ENCODE measurements at regions not wholly inside any gene's neighbourhood (a gene's known extent, or its start where the extent isn't known, plus 50 kb on each side); places are given as distances from the start of the nearest gene placed in this dataset.

DNA sequence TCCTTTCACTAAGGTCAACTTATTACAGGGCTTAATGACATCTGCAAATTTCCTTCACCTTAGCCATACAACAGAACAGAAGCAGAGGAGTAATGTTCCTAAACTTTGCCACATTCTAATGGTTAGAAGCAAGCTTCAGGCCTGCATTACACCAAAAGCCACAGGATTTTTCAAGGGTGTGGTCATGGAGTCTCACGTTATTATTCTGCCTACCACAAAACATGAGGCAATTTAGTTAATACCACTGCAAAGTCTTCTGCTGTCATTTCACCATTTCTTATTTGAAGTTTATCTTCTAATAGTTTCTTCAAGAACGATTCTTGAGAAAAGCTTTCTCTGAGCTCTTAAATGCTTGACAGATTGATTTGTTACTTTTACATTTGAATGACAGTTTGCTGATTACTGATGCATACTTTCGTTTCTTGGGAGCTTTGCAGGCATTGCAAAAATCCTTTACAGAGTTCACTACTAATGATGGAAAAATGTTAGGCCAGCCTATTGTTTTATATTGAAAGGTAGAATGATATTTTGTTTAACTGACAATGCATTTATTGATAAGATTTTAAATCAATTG lies 1257.1 kb downstream of the NSUN3 start:
- H3K4me2 ChIP-seq (ENCODE audit: insufficient read depth, low read length) = no peak overlapping the region
- no peak overlapping the region for H3K27ac ChIP-seq (ENCODE audit: low read length)
- no peaks in the 10 kb centered on the region for H3K36me3 ChIP-seq (ENCODE audit: insufficient read depth, low read length)
- no peaks in the 10 kb centered on the region for H3K79me2 ChIP-seq (ENCODE audit: insufficient read depth, low read length)
- no peak for DNase-seq
- no peak for ATAC-seq (ENCODE audit: insufficient read depth, low read depth)
- no peak overlapping the region for H2AFZ ChIP-seq (ENCODE audit: low read depth, low read length)
- H3K9me3 ChIP-seq (ENCODE audit: insufficient read depth, low read length, severe bottlenecking) = no peaks in the 10 kb centered on the region
- H3K27me3 ChIP-seq (ENCODE audit: insufficient read depth, low read length, poor library complexity) = no peaks in the 10 kb centered on the region
- TF ChIP-seq, protein P1, sequence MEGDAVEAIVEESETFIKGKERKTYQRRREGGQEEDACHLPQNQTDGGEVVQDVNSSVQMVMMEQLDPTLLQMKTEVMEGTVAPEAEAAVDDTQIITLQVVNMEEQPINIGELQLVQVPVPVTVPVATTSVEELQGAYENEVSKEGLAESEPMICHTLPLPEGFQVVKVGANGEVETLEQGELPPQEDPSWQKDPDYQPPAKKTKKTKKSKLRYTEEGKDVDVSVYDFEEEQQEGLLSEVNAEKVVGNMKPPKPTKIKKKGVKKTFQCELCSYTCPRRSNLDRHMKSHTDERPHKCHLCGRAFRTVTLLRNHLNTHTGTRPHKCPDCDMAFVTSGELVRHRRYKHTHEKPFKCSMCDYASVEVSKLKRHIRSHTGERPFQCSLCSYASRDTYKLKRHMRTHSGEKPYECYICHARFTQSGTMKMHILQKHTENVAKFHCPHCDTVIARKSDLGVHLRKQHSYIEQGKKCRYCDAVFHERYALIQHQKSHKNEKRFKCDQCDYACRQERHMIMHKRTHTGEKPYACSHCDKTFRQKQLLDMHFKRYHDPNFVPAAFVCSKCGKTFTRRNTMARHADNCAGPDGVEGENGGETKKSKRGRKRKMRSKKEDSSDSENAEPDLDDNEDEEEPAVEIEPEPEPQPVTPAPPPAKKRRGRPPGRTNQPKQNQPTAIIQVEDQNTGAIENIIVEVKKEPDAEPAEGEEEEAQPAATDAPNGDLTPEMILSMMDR (IDR thresholded peaks at IDR 0.05; ENCODE audit: borderline replicate concordance, extremely low read depth, low read length, poor library complexity, severe bottlenecking) = no peak
- no peak for TF ChIP-seq EZH2 (IDR thresholded peaks at IDR 0.05; ENCODE audit: borderline replicate concordance, low read depth, low read length, severe bottlenecking)
- H3K4me3 ChIP-seq (ENCODE audit: low read depth in 1 of 2, low read length in 2 of 2) = no peak overlapping the region
- no peaks in the 10 kb centered on the region for H4K20me1 ChIP-seq (ENCODE audit: insufficient read depth, low read length)
- no peaks in the 10 kb centered on the region for H3K4me1 ChIP-seq (ENCODE audit: insufficient read depth, low read length)
- no peak overlapping the region for H3K9ac ChIP-seq (ENCODE audit: low read depth, low read length)

DNA sequence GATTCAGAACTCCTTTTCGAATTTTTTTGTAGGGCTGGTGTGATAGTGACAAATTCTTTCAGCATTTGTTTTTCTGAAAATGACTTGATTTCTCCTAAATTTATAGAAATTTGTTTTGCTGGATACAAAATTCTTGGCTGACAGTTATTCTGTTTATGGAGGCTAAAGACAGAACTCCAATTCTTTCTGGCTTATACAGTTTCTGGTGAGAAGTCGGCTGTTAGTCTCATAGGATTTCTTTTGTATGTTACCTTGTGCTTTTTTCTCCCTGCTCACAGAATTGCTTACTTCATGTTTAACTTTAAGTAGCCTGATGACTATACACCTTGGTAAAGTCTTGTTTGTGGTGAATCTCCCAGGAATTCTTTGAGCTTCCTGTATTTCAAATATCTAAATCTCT lies 1264.6 kb downstream of the NSUN3 start:
- Histone ChIP-seq H3K9ac (ENCODE audit: low read depth, low read length) (no peak overlapping the region), H3K4me1 (ENCODE audit: insufficient read depth, low read length) (no peaks in the 10 kb centered on the region), H3K27ac (ENCODE audit: low read length) (no peak overlapping the region), H2AFZ (ENCODE audit: low read depth, low read length) (no peak overlapping the region), H3K36me3 (ENCODE audit: insufficient read depth, low read length) (no peaks in the 10 kb centered on the region), H3K79me2 (ENCODE audit: insufficient read depth, low read length) (no peaks in the 10 kb centered on the region), H3K4me2 (ENCODE audit: insufficient read depth, low read length) (no peak overlapping the region), H4K20me1 (ENCODE audit: insufficient read depth, low read length) (no peaks in the 10 kb centered on the region), H3K27me3 (ENCODE audit: insufficient read depth, low read length, poor library complexity) (no peaks in the 10 kb centered on the region), H3K4me3 (ENCODE audit: low read depth in 1 of 2, low read length in 2 of 2) (no peak overlapping the region), H3K9me3 (ENCODE audit: insufficient read depth, low read length, severe bottlenecking) (peaks cover 6% of the 10 kb centered on the region)
- ATAC-seq (ENCODE audit: insufficient read depth, low read depth) (no peak), DNase-seq (no peak)
- TF ChIP-seq, protein P1 (IDR thresholded peaks at IDR 0.05; ENCODE audit: borderline replicate concordance, extremely low read depth, low read length, poor library complexity, severe bottlenecking) = no peak
- no peak for TF ChIP-seq EZH2 (IDR thresholded peaks at IDR 0.05; ENCODE audit: borderline replicate concordance, low read depth, low read length, severe bottlenecking)

DNA sequence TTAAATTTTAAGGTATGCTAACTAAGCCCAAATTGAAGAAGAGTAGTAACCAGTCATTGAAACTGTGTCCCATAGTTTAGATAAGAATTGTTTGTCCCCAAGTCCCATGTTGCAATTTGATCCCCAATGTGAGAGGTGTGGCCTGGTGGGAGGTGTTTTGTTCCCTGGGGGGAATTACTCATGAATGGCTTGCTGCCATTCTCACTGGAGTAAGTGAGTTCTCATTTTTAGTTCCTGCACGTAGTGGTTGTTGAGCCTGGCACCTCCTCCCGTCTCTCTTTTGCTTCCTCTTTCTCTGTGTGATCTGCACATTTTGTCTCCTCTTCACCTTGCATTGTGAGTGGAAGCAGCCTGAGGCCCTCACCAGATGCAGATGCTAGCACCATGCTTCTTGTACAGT lies 1271.0 kb downstream of the NSUN3 start:
- H3K9me3 ChIP-seq (ENCODE audit: insufficient read depth, low read length, severe bottlenecking) = peaks cover 6% of the 10 kb centered on the region
- no peak overlapping the region for H2AFZ ChIP-seq (ENCODE audit: low read depth, low read length)
- TF ChIP-seq, protein P1 (IDR thresholded peaks at IDR 0.05; ENCODE audit: borderline replicate concordance, extremely low read depth, low read length, poor library complexity, severe bottlenecking) = no peak
- no peak for TF ChIP-seq EZH2 (IDR thresholded peaks at IDR 0.05; ENCODE audit: borderline replicate concordance, low read depth, low read length, severe bottlenecking)
- no peak overlapping the region for H3K9ac ChIP-seq (ENCODE audit: low read depth, low read length)
- H3K4me3 ChIP-seq (ENCODE audit: low read depth in 1 of 2, low read length in 2 of 2) = no peak overlapping the region
- no peaks in the 10 kb centered on the region for H3K27me3 ChIP-seq (ENCODE audit: insufficient read depth, low read length, poor library complexity)
- H3K79me2 ChIP-seq (ENCODE audit: insufficient read depth, low read length) = no peaks in the 10 kb centered on the region
- no peak for ATAC-seq (ENCODE audit: insufficient read depth, low read depth)
- no peaks in the 10 kb centered on the region for H4K20me1 ChIP-seq (ENCODE audit: insufficient read depth, low read length)
- no peak overlapping the region for H3K27ac ChIP-seq (ENCODE audit: low read length)
- no peak for DNase-seq
- H3K4me2 ChIP-seq (ENCODE audit: insufficient read depth, low read length) = no peak overlapping the region
- H3K4me1 ChIP-seq (ENCODE audit: insufficient read depth, low read length) = no peaks in the 10 kb centered on the region
- H3K36me3 ChIP-seq (ENCODE audit: insufficient read depth, low read length) = no peaks in the 10 kb centered on the region

DNA sequence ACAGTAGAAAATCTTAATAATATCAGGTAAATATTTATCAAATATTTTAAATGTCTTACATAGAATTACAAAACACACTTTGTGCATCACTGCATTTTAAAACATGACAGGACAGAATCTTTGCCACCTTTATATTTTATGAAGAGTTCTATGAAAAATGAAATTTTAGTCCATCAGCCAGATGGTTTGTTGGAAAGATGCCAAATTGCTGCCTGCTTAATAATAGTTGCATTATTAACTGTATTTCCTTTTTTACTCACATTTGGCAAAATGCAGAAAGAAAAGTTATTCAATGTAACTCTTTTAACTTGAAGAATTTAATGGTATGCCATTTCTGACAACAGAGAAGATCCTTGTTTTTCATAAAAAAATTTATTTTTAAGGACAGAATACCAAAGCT lies 1271.6 kb downstream of the NSUN3 start:
- TF ChIP-seq, protein P1 (IDR thresholded peaks at IDR 0.05; ENCODE audit: borderline replicate concordance, extremely low read depth, low read length, poor library complexity, severe bottlenecking) = no peak
- TF ChIP-seq EZH2 (IDR thresholded peaks at IDR 0.05; ENCODE audit: borderline replicate concordance, low read depth, low read length, severe bottlenecking) = no peak
- no peaks in the 10 kb centered on the region for H3K36me3 ChIP-seq (ENCODE audit: insufficient read depth, low read length)
- H3K4me1 ChIP-seq (ENCODE audit: insufficient read depth, low read length) = no peaks in the 10 kb centered on the region
- no peak overlapping the region for H2AFZ ChIP-seq (ENCODE audit: low read depth, low read length)
- H3K9ac ChIP-seq (ENCODE audit: low read depth, low read length) = no peak overlapping the region
- no peak overlapping the region for H3K27ac ChIP-seq (ENCODE audit: low read length)
- H3K79me2 ChIP-seq (ENCODE audit: insufficient read depth, low read length) = no peaks in the 10 kb centered on the region
- H3K9me3 ChIP-seq (ENCODE audit: insufficient read depth, low read length, severe bottlenecking) = peaks cover 6% of the 10 kb centered on the region
- ATAC-seq (ENCODE audit: insufficient read depth, low read depth) = no peak
- no peaks in the 10 kb centered on the region for H3K27me3 ChIP-seq (ENCODE audit: insufficient read depth, low read length, poor library complexity)
- no peaks in the 10 kb centered on the region for H4K20me1 ChIP-seq (ENCODE audit: insufficient read depth, low read length)
- no peak overlapping the region for H3K4me3 ChIP-seq (ENCODE audit: low read depth in 1 of 2, low read length in 2 of 2)
- DNase-seq = no peak
- no peak overlapping the region for H3K4me2 ChIP-seq (ENCODE audit: insufficient read depth, low read length)

All from DND-41 (cell line).